ENCODE measurements at regions not wholly inside any gene's neighbourhood (a gene's known extent, or its start where the extent isn't known, plus 50 kb on each side); places are given as distances from the start of the nearest gene placed in this dataset.

- H3K4me1 ChIP-seq, result peaks cover 0 to 9% (median 0%) of the 10 kb centered on the region in 4 donors
- no peaks in the 10 kb centered on the region for H3K9me3 ChIP-seq
- in situ Hi-C loops (cut with MboI; ENCODE audit: low pct_ligation_motif_present in 1 of 4, low pct_unique_long_range_greater_than_20kb in 1 of 4, low sequenced_read_pairs in 3 of 4), result no loop called here
- H3K4me3 ChIP-seq, result no peak overlapping the region
- WGBS, 2 donors (ENCODE audit: low coverage in 1 of 2), result 88 to 89% methylated on average over 10 to 11 of the region's 11 CpGs
- TF ChIP-seq, protein P1, sequence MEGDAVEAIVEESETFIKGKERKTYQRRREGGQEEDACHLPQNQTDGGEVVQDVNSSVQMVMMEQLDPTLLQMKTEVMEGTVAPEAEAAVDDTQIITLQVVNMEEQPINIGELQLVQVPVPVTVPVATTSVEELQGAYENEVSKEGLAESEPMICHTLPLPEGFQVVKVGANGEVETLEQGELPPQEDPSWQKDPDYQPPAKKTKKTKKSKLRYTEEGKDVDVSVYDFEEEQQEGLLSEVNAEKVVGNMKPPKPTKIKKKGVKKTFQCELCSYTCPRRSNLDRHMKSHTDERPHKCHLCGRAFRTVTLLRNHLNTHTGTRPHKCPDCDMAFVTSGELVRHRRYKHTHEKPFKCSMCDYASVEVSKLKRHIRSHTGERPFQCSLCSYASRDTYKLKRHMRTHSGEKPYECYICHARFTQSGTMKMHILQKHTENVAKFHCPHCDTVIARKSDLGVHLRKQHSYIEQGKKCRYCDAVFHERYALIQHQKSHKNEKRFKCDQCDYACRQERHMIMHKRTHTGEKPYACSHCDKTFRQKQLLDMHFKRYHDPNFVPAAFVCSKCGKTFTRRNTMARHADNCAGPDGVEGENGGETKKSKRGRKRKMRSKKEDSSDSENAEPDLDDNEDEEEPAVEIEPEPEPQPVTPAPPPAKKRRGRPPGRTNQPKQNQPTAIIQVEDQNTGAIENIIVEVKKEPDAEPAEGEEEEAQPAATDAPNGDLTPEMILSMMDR (IDR thresholded peaks at IDR 0.05), result no peak
- TF ChIP-seq POLR2AphosphoS5 (IDR thresholded peaks at IDR 0.05) (no peak), POLR2A (IDR thresholded peaks at IDR 0.05) (no peak), EP300 (IDR thresholded peaks at IDR 0.05; ENCODE audit: low read depth) (no peak)
- H3K36me3 ChIP-seq, result no peaks in the 10 kb centered on the region
- H3K27me3 ChIP-seq, result peaks cover 8% of the 10 kb centered on the region
- no peak overlapping the region for H3K27ac ChIP-seq
- DNase-seq, result no peak
- intact Hi-C loops (cut with DNase I; ENCODE audit: low total_unique reads), result no loop called here
Observed at GRCh38 chr10:114761205-114762193, 60.1 kb upstream of the FHIP2A start.

DNA sequence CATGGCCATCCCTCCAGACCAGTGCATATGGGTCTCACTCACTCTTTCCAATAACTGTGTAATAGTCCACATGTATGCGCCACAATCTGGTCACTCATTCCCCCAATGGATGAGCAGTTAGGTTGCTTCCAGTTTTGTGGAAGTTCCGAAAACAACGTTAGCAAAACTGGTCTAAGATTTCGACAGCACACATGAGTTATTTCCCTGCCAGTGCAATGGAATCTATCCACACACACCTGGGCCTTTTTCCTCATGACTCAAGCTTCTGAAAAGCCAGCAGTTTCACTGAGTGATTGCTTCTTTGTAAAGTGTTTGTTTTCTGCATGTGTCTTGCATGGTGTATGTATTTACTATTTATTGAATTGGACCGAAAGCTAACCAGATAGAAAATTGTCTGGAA, 58.8 kb upstream of the FHIP2A start:
- in situ Hi-C loops (cut with MboI; ENCODE audit: low pct_ligation_motif_present in 1 of 4, low pct_unique_long_range_greater_than_20kb in 1 of 4, low sequenced_read_pairs in 3 of 4), result no loop called here
- WGBS, 2 donors (ENCODE audit: low coverage in 1 of 2), result 91 to 92% methylated on average over 2 to 5 of the region's 5 CpGs

GRCh38 chr10:114764656-114765055, 56.9 kb upstream of the FHIP2A start:
- no peak for DNase-seq
- no peak overlapping the region for H3K4me3 ChIP-seq
- no peaks in the 10 kb centered on the region for H3K36me3 ChIP-seq
- H3K27me3 ChIP-seq, result peaks cover 26% of the 10 kb centered on the region
- in situ Hi-C loops (cut with MboI; ENCODE audit: low pct_ligation_motif_present in 1 of 4, low pct_unique_long_range_greater_than_20kb in 1 of 4, low sequenced_read_pairs in 3 of 4) (no loop called here), intact Hi-C loops (cut with DNase I; ENCODE audit: low total_unique reads) (no loop called here)
- WGBS, 2 donors (ENCODE audit: low coverage in 1 of 2), result 73% methylated on average over 1 of the region's 1 CpG; no CpG with 5 or more reads in 1 of the 2 donors
- H3K9me3 ChIP-seq, result no peaks in the 10 kb centered on the region
- H3K4me1 ChIP-seq, result peaks cover 0 to 26% (median 17%) of the 10 kb centered on the region in 4 donors
- H3K27ac ChIP-seq, result no peak overlapping the region
- no peak for TF ChIP-seq POLR2AphosphoS5 (IDR thresholded peaks at IDR 0.05)
- TF ChIP-seq, protein P1 (IDR thresholded peaks at IDR 0.05), result no peak
- TF ChIP-seq POLR2A (IDR thresholded peaks at IDR 0.05), result no peak
- no peak for TF ChIP-seq EP300 (IDR thresholded peaks at IDR 0.05; ENCODE audit: low read depth)

More for the DNA sequence above, 58.8 kb upstream of the FHIP2A start:
- H3K4me3 ChIP-seq, result no peak overlapping the region
- peaks cover 20% of the 10 kb centered on the region for H3K27me3 ChIP-seq
- DNase-seq, result no peak
- no peaks in the 10 kb centered on the region for H3K9me3 ChIP-seq
- H3K27ac ChIP-seq, result no peak overlapping the region
- H3K36me3 ChIP-seq, result no peaks in the 10 kb centered on the region
- TF ChIP-seq, protein P1 (IDR thresholded peaks at IDR 0.05), result no peak
- no peak for TF ChIP-seq POLR2A (IDR thresholded peaks at IDR 0.05)
- TF ChIP-seq POLR2AphosphoS5 (IDR thresholded peaks at IDR 0.05), result no peak
- TF ChIP-seq EP300 (IDR thresholded peaks at IDR 0.05; ENCODE audit: low read depth), result no peak
- H3K4me1 ChIP-seq, result peaks cover 0 to 22% (median 11%) of the 10 kb centered on the region in 4 donors
- intact Hi-C loops (cut with DNase I; ENCODE audit: low total_unique reads), result no loop called here

DNA sequence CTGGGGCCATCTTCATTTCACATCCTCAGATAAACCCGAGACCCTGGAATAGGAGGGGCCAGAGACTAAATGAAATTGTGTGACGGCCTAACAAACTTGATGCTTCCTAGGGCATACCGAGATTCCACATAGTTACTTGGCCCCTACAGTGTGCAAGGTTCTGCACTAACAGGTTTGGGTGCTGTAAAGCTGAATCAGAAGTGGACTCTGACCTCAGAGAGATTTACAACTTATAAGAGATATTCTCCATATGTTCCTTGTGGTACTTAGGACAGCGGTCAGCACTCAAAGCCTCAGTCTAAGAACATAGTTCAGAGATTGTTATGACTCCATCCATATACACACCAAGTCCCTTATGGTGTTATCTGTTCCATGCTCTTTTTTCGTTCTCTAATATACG, 55.1 kb upstream of the FHIP2A start:
- DNase-seq, result peak; percentile 30

More for the DNA sequence above, 55.1 kb upstream of the FHIP2A start:
- peak overlapping the region in 3 of 4 donors; percentile 71 to 83 (median 72) for H3K27ac ChIP-seq
- TF ChIP-seq, protein P1 (IDR thresholded peaks at IDR 0.05), result no peak
- TF ChIP-seq POLR2A (IDR thresholded peaks at IDR 0.05) (no peak), EP300 (IDR thresholded peaks at IDR 0.05; ENCODE audit: low read depth) (no peak), POLR2AphosphoS5 (IDR thresholded peaks at IDR 0.05) (peak in 2 of 3 donors; percentile 15 to 56)
- peak overlapping the region in 1 of 4 donors; percentile 72 for H3K4me3 ChIP-seq
- H3K4me1 ChIP-seq, result peaks cover 0 to 26% (median 17%) of the 10 kb centered on the region in 4 donors
- no peaks in the 10 kb centered on the region for H3K9me3 ChIP-seq
- intact Hi-C loops (cut with DNase I; ENCODE audit: low total_unique reads) (no loop called here), in situ Hi-C loops (cut with MboI; ENCODE audit: low pct_ligation_motif_present in 1 of 4, low pct_unique_long_range_greater_than_20kb in 1 of 4, low sequenced_read_pairs in 3 of 4) (no loop called here)
- peaks cover 26% of the 10 kb centered on the region for H3K27me3 ChIP-seq
- WGBS, 2 donors (ENCODE audit: low coverage in 1 of 2), result 44 to 58% methylated on average over 6 of the region's 6 CpGs
- no peaks in the 10 kb centered on the region for H3K36me3 ChIP-seq
